ENCODE measurements at regions not wholly inside any gene's neighbourhood (a gene's known extent, or its start where the extent isn't known, plus 50 kb on each side); places are given as distances from the start of the nearest gene placed in this dataset.

DNA sequence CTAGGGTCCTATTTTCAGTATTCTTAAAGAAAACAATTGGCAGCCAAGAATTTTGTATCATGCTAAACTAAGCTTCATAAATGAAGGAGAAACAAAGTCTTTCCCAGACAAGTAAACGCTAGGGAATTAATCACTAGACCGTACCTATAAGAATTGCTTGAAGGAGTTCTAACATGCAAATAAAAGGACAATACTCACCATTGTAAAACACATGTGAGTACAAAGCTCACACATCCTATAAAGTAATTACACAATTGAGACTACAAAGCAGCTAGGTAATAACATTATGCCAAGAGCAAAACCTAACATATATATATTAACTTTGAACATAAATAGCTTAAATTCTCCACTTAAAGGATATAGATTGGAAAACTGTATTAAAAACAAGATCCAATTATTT, 147.4 kb downstream of the FAM83B start:
- no peak overlapping the region for H3K4me3 ChIP-seq (ENCODE audit: insufficient read depth, low read length, poor library complexity, severe bottlenecking)
- H3F3A ChIP-seq (ENCODE audit: insufficient read depth) = no peaks in the 10 kb centered on the region

DNA sequence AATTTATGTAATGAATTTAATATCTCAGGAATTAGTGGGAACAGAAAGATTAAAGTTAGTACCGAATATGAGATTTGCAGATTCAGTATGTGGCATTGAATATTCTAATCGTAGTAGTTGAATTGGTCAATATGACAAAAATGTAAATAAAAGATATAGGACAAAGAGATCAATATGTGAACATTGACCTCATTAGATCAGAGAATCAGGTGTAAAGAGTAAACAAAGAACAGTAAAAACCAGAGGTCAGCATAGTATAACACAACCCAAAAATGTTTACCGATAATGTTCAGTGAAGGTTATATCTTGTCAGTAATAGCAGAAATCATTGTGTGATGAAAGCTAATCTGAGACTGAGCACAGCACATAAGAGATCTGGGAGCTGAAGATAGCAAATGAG, 152.0 kb downstream of the FAM83B start:
- Histone ChIP-seq H3K27me3 (ENCODE audit: low read length) (no peaks in the 10 kb centered on the region), H3K9ac (ENCODE audit: low read length) (no peak overlapping the region), H3K9me3 (ENCODE audit: insufficient read depth, low read length) (no peaks in the 10 kb centered on the region), H3K27ac (ENCODE audit: low read depth, low read length) (no peak overlapping the region), H3K36me3 (ENCODE audit: low read length) (no peaks in the 10 kb centered on the region), H3F3A (ENCODE audit: insufficient read depth) (no peaks in the 10 kb centered on the region), H3K9me2 (replicated peaks; ENCODE audit: insufficient read depth, low read length) (no peaks in the 10 kb centered on the region), H3K4me3 (ENCODE audit: insufficient read depth, low read length, poor library complexity, severe bottlenecking) (no peak overlapping the region), H4K20me1 (ENCODE audit: low read depth, low read length) (no peaks in the 10 kb centered on the region), H2AFZ (ENCODE audit: low read depth, low read length, severe bottlenecking) (no peak overlapping the region), H3K79me2 (ENCODE audit: insufficient read depth, low read length) (no peaks in the 10 kb centered on the region), H3K4me2 (ENCODE audit: low read depth, low read length, poor library complexity, severe bottlenecking) (no peak overlapping the region)
- TF ChIP-seq, protein P1, sequence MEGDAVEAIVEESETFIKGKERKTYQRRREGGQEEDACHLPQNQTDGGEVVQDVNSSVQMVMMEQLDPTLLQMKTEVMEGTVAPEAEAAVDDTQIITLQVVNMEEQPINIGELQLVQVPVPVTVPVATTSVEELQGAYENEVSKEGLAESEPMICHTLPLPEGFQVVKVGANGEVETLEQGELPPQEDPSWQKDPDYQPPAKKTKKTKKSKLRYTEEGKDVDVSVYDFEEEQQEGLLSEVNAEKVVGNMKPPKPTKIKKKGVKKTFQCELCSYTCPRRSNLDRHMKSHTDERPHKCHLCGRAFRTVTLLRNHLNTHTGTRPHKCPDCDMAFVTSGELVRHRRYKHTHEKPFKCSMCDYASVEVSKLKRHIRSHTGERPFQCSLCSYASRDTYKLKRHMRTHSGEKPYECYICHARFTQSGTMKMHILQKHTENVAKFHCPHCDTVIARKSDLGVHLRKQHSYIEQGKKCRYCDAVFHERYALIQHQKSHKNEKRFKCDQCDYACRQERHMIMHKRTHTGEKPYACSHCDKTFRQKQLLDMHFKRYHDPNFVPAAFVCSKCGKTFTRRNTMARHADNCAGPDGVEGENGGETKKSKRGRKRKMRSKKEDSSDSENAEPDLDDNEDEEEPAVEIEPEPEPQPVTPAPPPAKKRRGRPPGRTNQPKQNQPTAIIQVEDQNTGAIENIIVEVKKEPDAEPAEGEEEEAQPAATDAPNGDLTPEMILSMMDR (IDR thresholded peaks at IDR 0.05; ENCODE audit: insufficient read depth, low read length, poor library complexity, severe bottlenecking) = no peak
- no peak for TF ChIP-seq EZH2phosphoT487 (conservative IDR thresholded peaks at IDR 0.05; ENCODE audit: low read length)

More for the DNA sequence above, 147.4 kb downstream of the FAM83B start:
- H4K20me1 ChIP-seq (ENCODE audit: low read depth, low read length) = no peaks in the 10 kb centered on the region
- H3K36me3 ChIP-seq (ENCODE audit: low read length) = no peaks in the 10 kb centered on the region
- H3K9me2 ChIP-seq (replicated peaks; ENCODE audit: insufficient read depth, low read length) = no peaks in the 10 kb centered on the region
- no peaks in the 10 kb centered on the region for H3K9me3 ChIP-seq (ENCODE audit: insufficient read depth, low read length)
- no peaks in the 10 kb centered on the region for H3K27me3 ChIP-seq (ENCODE audit: low read length)
- H3K79me2 ChIP-seq (ENCODE audit: insufficient read depth, low read length) = no peaks in the 10 kb centered on the region
- no peak overlapping the region for H3K27ac ChIP-seq (ENCODE audit: low read depth, low read length)
- no peak overlapping the region for H3K4me2 ChIP-seq (ENCODE audit: low read depth, low read length, poor library complexity, severe bottlenecking)
- no peak overlapping the region for H3K9ac ChIP-seq (ENCODE audit: low read length)
- no peak for TF ChIP-seq EZH2phosphoT487 (conservative IDR thresholded peaks at IDR 0.05; ENCODE audit: low read length)
- TF ChIP-seq, protein P1 (IDR thresholded peaks at IDR 0.05; ENCODE audit: insufficient read depth, low read length, poor library complexity, severe bottlenecking) = no peak
- no peak overlapping the region for H2AFZ ChIP-seq (ENCODE audit: low read depth, low read length, severe bottlenecking)

DNA sequence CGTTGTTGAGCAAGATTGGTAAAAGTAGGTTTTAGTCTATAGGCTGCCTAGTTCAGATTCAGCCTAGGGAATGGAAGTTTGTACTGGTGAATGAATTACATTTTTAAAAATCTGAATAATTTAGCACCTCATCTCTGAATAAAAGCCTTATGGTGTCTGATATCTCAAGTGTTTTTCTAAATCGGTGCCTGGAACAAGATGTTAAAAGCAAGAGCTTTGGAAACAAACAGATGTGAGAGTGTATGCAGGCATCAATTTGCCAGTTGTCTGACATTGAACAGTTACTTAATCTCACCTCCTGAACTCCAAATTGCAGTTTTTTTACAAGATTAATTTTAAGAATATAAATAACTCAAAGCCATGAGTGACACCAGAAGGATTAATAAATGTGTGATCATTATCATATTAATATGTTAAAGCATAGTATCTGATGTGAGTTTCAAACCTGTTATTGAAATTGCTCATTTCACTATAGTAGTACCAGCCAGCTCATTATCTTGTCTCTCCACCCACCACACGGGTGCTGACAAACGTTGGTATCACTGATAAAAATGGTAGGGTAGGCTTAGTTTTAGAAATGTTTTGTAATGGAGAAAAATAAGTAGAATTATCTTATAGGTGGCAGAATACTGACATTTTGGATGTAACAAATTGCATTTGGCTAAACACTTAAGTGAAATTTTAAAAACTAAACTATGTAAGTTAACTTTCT, 157.3 kb downstream of the FAM83B start:
- H3K27me3 ChIP-seq (ENCODE audit: low read length) = no peaks in the 10 kb centered on the region
- no peaks in the 10 kb centered on the region for H4K20me1 ChIP-seq (ENCODE audit: low read depth, low read length)
- H3K4me2 ChIP-seq (ENCODE audit: low read depth, low read length, poor library complexity, severe bottlenecking) = no peak overlapping the region
- no peak overlapping the region for H3K9ac ChIP-seq (ENCODE audit: low read length)
- H3F3A ChIP-seq (ENCODE audit: insufficient read depth) = no peaks in the 10 kb centered on the region
- no peak overlapping the region for H2AFZ ChIP-seq (ENCODE audit: low read depth, low read length, severe bottlenecking)
- no peaks in the 10 kb centered on the region for H3K36me3 ChIP-seq (ENCODE audit: low read length)
- TF ChIP-seq, protein P1 (IDR thresholded peaks at IDR 0.05; ENCODE audit: insufficient read depth, low read length, poor library complexity, severe bottlenecking) = no peak
- no peak for TF ChIP-seq EZH2phosphoT487 (conservative IDR thresholded peaks at IDR 0.05; ENCODE audit: low read length)
- no peaks in the 10 kb centered on the region for H3K9me3 ChIP-seq (ENCODE audit: insufficient read depth, low read length)
- no peak overlapping the region for H3K27ac ChIP-seq (ENCODE audit: low read depth, low read length)
- no peaks in the 10 kb centered on the region for H3K79me2 ChIP-seq (ENCODE audit: insufficient read depth, low read length)
- no peaks in the 10 kb centered on the region for H3K9me2 ChIP-seq (replicated peaks; ENCODE audit: insufficient read depth, low read length)
- no peak overlapping the region for H3K4me3 ChIP-seq (ENCODE audit: insufficient read depth, low read length, poor library complexity, severe bottlenecking)
